ENCODE measurements at regions not wholly inside any gene's neighbourhood (a gene's known extent, or its start where the extent isn't known, plus 50 kb on each side); places are given as distances from the start of the nearest gene placed in this dataset.

DNA sequence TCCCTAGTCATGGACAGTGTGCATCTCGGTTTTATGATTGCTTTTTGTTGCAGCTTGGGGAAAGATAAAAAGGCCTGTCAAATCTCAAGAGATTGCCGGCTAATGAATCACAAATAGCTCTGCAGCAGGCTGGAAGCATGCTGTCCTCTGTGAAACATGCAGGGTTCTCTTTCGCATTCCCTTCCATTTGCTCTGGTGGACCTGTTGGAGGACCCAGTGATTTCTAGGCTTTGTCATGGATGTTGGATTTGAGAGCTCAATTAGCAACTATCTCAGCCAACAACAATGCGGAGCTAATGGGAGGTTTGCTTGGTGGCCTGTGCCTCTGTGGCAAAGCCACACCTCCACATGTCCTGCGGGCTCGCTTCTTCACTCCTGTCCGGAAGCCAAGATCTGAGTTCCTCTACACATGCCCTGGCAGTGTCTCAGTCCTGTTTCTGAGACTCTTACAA, 418.1 kb upstream of the ARGLU1 start:
- Histone ChIP-seq H3K36me3 (no peaks in the 10 kb centered on the region), H3K9me3 (no peaks in the 10 kb centered on the region), H3K4me1 (ENCODE audit: control insufficient read depth in 1 of 2, low read depth in 2 of 2) (peaks cover 0 to 18% of the 10 kb centered on the region in 2 donors), H3K27me3 (replicated peaks; ENCODE audit: insufficient read depth) (no peaks in the 10 kb centered on the region), H3K27ac (no peak overlapping the region), H3K4me3 (no peak overlapping the region)
- TF ChIP-seq, protein P1, sequence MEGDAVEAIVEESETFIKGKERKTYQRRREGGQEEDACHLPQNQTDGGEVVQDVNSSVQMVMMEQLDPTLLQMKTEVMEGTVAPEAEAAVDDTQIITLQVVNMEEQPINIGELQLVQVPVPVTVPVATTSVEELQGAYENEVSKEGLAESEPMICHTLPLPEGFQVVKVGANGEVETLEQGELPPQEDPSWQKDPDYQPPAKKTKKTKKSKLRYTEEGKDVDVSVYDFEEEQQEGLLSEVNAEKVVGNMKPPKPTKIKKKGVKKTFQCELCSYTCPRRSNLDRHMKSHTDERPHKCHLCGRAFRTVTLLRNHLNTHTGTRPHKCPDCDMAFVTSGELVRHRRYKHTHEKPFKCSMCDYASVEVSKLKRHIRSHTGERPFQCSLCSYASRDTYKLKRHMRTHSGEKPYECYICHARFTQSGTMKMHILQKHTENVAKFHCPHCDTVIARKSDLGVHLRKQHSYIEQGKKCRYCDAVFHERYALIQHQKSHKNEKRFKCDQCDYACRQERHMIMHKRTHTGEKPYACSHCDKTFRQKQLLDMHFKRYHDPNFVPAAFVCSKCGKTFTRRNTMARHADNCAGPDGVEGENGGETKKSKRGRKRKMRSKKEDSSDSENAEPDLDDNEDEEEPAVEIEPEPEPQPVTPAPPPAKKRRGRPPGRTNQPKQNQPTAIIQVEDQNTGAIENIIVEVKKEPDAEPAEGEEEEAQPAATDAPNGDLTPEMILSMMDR (IDR thresholded peaks at IDR 0.05) = no peak
- no peak for ATAC-seq (ENCODE audit: insufficient number of reproducible peaks, low FRiP score, low read depth)
- DNase-seq (ENCODE audit: low spot score) = no peak

DNA sequence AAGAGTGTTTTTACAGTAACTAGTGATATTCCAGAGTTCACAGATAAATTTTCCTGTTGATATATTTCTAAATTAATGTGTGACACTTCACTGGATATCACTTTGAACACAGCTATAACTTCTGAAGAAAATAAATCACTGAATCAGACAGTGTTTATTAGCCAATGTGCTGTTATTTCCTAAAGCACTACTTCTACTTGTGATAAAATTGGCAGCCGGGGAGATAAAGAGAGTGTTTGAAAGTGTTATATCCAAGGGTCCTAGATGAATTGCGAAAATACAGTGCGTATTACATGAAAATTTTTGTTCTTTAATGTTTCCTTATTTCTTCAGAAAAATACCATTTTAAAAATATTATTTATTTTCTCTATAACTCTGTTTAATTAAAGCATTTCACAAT, 417.5 kb upstream of the ARGLU1 start:
- Histone ChIP-seq H3K36me3 (no peaks in the 10 kb centered on the region), H3K4me3 (no peak overlapping the region), H3K4me1 (ENCODE audit: control insufficient read depth in 1 of 2, low read depth in 2 of 2) (peaks cover 0 to 18% of the 10 kb centered on the region in 2 donors), H3K27ac (no peak overlapping the region), H3K27me3 (replicated peaks; ENCODE audit: insufficient read depth) (no peaks in the 10 kb centered on the region), H3K9me3 (no peaks in the 10 kb centered on the region)
- DNase-seq (ENCODE audit: low spot score) = no peak
- TF ChIP-seq, protein P1 (IDR thresholded peaks at IDR 0.05) = no peak
- no peak for ATAC-seq (ENCODE audit: insufficient number of reproducible peaks, low FRiP score, low read depth)

DNA sequence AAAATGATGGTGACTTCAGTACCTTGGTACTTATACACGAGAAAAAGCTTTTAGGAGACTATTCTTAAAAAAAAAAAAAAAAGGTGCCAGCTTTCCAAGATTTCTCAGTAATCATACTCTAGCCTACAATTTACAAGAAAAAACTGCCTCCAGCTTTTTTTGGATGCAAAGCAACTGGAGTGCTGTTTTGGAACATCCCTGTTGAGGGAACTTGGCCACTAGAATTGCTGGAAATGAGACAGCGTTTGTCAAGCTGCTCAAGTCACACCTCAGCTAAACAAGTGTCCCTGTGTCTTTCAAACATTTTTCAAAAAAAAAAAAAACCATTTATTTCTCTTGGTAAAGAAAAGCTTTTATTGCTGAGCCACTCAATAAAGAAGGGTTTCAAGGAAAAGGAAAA, 413.1 kb upstream of the ARGLU1 start:
- Histone ChIP-seq H3K27ac (peak overlapping the region; percentile 16 to 40), H3K27me3 (replicated peaks; ENCODE audit: insufficient read depth) (no peaks in the 10 kb centered on the region), H3K4me1 (ENCODE audit: control insufficient read depth in 1 of 2, low read depth in 2 of 2) (peaks cover 0 to 6% of the 10 kb centered on the region in 2 donors), H3K9me3 (no peaks in the 10 kb centered on the region), H3K4me3 (peak overlapping the region; percentile 56), H3K36me3 (no peaks in the 10 kb centered on the region)
- DNase-seq (ENCODE audit: low spot score) = no peak
- peak; percentile 29 for ATAC-seq (ENCODE audit: insufficient number of reproducible peaks, low FRiP score, low read depth)
- TF ChIP-seq, protein P1 (IDR thresholded peaks at IDR 0.05) = no peak

DNA sequence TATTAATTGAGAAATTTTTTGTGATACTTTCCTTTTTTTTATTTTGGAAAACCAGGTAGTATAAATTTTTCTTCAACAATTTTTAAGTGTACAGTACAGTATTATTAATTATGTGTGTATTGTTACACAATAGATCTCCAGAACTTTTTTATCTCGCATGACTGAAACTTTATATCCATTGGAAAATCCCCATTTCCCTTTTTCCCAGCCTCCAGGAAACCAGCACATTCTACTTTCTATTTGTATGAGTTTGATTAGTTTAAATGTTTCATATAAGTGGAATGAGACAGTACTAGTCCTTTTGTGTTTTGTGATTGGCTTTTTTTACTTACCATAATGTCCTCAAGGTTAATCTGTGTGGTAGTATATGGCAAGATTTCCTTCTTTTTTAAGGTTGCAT, 399.5 kb upstream of the ARGLU1 start:
- Histone ChIP-seq H3K27me3 (replicated peaks; ENCODE audit: insufficient read depth) (no peaks in the 10 kb centered on the region), H3K9me3 (no peaks in the 10 kb centered on the region), H3K36me3 (no peaks in the 10 kb centered on the region), H3K27ac (no peak overlapping the region), H3K4me3 (no peak overlapping the region), H3K4me1 (ENCODE audit: control insufficient read depth in 1 of 2, low read depth in 2 of 2) (no peaks in the 10 kb centered on the region)
- ATAC-seq (ENCODE audit: insufficient number of reproducible peaks, low FRiP score, low read depth) (no peak), DNase-seq (ENCODE audit: low spot score) (no peak)
- TF ChIP-seq, protein P1 (IDR thresholded peaks at IDR 0.05) = no peak

DNA sequence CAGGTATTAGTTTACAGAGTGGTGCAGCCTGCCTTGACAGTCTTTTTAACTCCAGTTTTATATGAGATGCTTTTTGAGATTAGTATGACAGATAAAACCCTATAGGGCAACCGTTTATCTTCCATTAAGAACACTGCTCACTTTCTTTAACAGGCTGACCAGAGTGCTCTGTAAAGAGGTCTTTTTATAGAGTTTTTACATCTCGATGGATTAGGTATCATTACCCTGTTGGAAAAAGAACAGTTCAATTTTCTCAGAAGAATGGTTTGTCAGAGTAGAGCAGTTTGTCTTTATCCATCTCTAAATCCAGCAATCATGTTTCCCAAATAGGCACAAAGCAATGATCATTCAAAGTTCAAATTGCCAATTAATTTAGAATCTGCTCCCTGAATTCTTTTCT, 395.2 kb upstream of the ARGLU1 start:
- Histone ChIP-seq H3K9me3 (no peaks in the 10 kb centered on the region), H3K27ac (no peak overlapping the region), H3K4me1 (ENCODE audit: control insufficient read depth in 1 of 2, low read depth in 2 of 2) (no peaks in the 10 kb centered on the region), H3K27me3 (replicated peaks; ENCODE audit: insufficient read depth) (no peaks in the 10 kb centered on the region), H3K36me3 (no peaks in the 10 kb centered on the region), H3K4me3 (no peak overlapping the region)
- TF ChIP-seq, protein P1 (IDR thresholded peaks at IDR 0.05) = no peak
- DNase-seq (ENCODE audit: low spot score) = no peak
- no peak for ATAC-seq (ENCODE audit: insufficient number of reproducible peaks, low FRiP score, low read depth)
